Activated effector memory CD4-positive, alpha-beta T cell treated with anti-CD3 and anti-CD28 coated beads, Interleukin-2, amount 50 U/mL, for 16 hours (primary cell): ENCODE measurements at regions not wholly inside any gene's neighbourhood (a gene's known extent, or its start where the extent isn't known, plus 50 kb on each side); places are given as distances from the start of the nearest gene placed in this dataset.
"Not testable (repeated sequence)": the region's sequence is repeated elsewhere in the genome, so short reads cannot be mapped to it uniquely, and the experiment has no call there.

Source experiments
- DNase-seq: peaks from one replicate; pipeline ENCODE4 v3.0.0-alpha.2; 2020

GRCh38 chr17:22266231-22266630, 573.9 kb downstream of the KCNJ18 start:
- no peak for DNase-seq

GRCh38 chr17:22267019-22267418, 574.7 kb downstream of the KCNJ18 start:
- no peak for DNase-seq

GRCh38 chr17:22268214-22268911, 576.0 kb downstream of the KCNJ18 start:
- no peak for DNase-seq

- DNase-seq = no peak
These were observed 576.5 kb downstream of the KCNJ18 start for GRCh38 chr17:22268912-22269220.

GRCh38 chr17:22270381-22270780, 578.1 kb downstream of the KCNJ18 start:
- no peak for DNase-seq

- not testable (repeated sequence) for DNase-seq
These were observed 578.5 kb downstream of the KCNJ18 start for GRCh38 chr17:22270809-22271208.

- no peak for DNase-seq
These were observed 580.2 kb downstream of the KCNJ18 start for GRCh38 chr17:22272363-22273146.

- DNase-seq = no peak
These were observed 581.0 kb downstream of the KCNJ18 start for GRCh38 chr17:22273308-22273707.

- DNase-seq = peak; percentile 19
These were observed 585.3 kb downstream of the KCNJ18 start for GRCh38 chr17:22277595-22277994.

- DNase-seq = peak; percentile 45
These were observed 586.3 kb downstream of the KCNJ18 start for GRCh38 chr17:22278302-22279275.

- no peak for DNase-seq
These were observed 594.2 kb downstream of the KCNJ18 start for GRCh38 chr17:22286337-22287041.

GRCh38 chr17:22298484-22298951, 606.2 kb downstream of the KCNJ18 start:
- DNase-seq = not testable (repeated sequence)

GRCh38 chr17:22300177-22300576, 607.9 kb downstream of the KCNJ18 start:
- no peak for DNase-seq

- DNase-seq = no peak
These were observed 608.5 kb downstream of the KCNJ18 start for GRCh38 chr17:22300731-22301352.

- DNase-seq = no peak
These were observed 609.0 kb downstream of the KCNJ18 start for GRCh38 chr17:22301353-22301745.

- no peak for DNase-seq
These were observed 610.8 kb downstream of the KCNJ18 start for GRCh38 chr17:22303096-22303495.

- no peak for DNase-seq
These were observed 611.5 kb downstream of the KCNJ18 start for GRCh38 chr17:22303865-22304264.

- DNase-seq = no peak
These were observed 612.5 kb downstream of the KCNJ18 start for GRCh38 chr17:22304667-22305303.

GRCh38 chr17:22305356-22306071, 613.2 kb downstream of the KCNJ18 start:
- DNase-seq = no peak

GRCh38 chr17:22310292-22310691, 618.0 kb downstream of the KCNJ18 start:
- not testable (repeated sequence) for DNase-seq
